NCI-H187 treated with DMSO at 0.1 percent for 48 hours (cell line): ENCODE measurements at regions not wholly inside any gene's neighbourhood (a gene's known extent, or its start where the extent isn't known, plus 50 kb on each side); places are given as distances from the start of the nearest gene placed in this dataset.

Experiments used
- DNase-seq: peaks from one replicate; lab custom pipeline; 2025; lab: John Stamatoyannopoulos, UW

DNA sequence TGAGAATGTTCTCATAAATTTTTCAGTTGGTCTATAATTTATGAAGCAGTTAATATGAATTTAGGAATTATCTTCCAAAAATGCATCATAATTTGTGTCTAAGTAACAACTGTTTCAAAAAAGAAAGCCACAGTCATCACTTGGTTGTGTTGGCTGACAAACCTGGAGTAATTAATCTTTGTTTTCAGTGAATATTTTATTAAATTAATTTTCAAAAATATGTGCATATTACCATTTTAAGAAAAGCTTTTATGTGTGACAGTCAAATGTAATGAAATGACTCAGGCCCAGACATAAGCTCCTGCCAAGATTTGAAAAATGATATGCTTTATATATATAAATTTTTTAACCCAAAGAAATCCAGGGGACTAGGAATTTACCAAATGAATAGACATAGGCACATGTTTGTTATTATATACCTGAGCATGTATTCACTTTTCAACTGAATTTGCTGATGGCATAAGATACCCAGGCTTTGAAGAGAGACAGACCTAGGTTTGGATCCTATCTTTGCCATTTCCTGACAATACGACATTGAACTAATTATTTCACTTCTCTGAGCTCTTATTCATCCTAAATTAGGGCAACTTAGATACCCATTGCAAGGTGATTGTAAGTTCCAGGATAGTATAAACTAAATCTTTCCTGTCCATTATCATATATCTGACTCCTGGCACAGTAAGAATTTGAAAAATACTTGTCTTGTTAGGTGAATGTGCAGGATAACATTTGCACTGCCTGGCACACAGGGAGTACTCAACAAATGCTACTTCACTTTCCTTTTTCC, 729.5 kb upstream of the ADGRL2 start:
- no peak for DNase-seq

DNA sequence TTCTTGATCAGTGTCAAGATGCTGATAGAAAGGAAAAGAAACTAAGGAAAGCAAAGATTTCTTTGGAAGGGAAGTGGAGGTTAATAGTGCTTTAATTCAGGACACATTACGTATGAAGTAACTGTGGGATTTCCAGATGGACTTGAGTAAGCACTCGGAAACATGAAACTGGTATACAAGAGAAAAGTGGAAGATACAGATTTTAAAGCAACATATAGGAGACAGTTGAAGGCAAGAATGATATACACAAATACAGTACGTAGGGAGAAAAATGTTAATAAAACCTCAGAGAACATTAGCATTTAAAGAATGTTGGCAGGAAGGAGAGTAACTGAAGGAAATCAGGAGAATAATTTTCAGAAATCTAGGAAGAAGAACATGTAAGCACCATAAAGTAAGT, 730.9 kb upstream of the ADGRL2 start:
- DNase-seq = no peak

- no peak for DNase-seq
These were observed 732.0 kb upstream of the ADGRL2 start for GRCh38 chr1:81068726-81069125.

- DNase-seq = no peak
These were observed 746.9 kb upstream of the ADGRL2 start for GRCh38 chr1:81053826-81054225.

DNA sequence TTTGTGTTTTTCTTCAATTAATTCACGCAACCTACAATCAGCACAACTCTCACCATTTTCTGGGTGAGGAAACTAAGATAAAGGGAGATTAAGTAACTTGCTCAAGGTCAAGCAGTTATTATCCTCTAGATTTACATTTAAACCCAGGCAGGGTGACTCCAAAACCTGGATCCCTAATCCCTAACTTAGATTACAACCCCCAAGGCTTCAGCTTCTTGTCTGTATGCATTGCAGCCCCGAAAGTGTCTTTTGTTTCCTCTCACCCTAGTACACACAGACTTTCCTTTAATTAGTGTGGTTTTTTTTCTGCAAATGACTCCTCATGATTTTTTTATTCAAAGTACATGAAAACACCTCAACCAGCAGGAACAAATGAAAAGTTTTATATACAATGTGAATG, 748.6 kb upstream of the ADGRL2 start:
- no peak for DNase-seq

DNA sequence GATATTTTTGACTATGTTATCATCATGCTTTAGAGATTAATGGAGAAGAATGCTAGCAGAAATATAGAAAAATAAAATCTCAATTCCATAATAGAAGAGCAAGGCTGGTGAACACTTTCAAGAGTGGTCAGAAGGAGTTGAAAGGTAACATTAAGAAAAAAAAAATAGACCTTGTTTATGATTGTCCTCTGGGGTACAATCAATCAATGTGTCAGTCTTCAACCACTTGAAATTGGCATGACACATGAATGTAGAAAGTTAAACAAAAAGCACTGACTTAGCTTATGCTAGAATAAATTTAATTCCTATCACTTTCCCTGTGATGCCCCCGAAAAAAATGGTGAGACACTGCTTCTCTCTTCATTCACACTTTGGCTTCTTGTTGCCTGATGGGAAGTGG, 750.3 kb upstream of the ADGRL2 start:
- DNase-seq = no peak

GRCh38 chr1:81044708-81045107, 756.0 kb upstream of the ADGRL2 start:
- DNase-seq = no peak

- DNase-seq = no peak
These were observed 758.5 kb upstream of the ADGRL2 start for GRCh38 chr1:81042225-81042624.

DNA sequence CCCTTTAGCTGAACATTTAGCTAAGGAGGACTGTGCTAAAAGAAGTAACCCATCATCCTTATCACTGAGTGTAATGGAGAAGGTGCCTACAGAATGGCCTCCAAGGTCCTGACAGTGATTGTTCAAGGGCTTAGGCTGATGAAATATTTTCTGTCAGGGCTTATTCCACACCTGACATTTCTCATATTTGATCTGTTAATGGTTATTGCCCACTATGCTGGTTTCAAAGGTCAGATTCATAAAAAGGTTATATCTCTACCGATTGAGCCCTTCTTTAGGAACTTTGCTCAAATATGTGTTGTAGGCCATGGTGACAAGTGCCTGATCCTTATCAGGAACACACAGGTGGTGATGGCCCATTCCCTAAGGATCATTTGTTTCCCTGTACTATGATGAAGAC, 766.4 kb upstream of the ADGRL2 start:
- DNase-seq = no peak

GRCh38 chr1:81032973-81033425, 767.7 kb upstream of the ADGRL2 start:
- no peak for DNase-seq

DNA sequence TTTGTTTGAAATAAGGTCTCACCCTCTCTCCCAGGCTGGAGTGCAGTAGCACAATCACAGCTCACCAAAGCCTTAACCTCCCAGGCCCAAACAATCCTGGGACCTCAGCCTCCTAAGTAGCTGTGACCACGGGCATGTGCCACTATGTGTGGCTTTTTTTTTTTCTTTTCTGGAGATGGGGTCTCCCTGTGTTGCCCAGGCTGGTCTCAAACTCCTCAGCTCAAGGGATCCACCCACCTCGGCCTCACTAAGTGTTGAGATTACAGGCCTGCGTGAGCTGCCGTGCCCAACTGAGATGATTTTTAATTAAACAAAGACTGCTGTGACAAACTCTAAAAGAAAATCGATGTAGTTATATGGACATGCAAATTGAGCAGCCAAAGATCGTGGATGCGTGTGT, 768.4 kb upstream of the ADGRL2 start:
- no peak for DNase-seq

DNA sequence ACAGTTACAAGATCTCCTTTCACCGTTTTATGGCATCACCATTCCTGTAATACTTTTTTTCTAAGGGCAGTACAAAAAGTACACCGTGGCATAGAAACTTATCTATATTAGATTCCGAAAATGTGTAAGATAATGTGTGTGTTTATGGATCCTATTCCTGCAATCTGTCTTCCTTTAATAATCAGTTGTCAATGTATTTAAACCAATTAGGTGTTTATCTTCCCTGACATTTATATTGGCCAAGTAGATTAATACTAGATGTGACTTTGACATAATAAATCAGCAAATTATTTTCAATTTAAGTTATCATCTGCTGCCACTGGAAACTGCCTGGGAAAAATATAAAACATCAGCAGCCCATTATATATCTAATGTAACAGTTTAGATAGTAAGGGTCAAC, 770.3 kb upstream of the ADGRL2 start:
- DNase-seq = no peak

GRCh38 chr1:81029266-81029665, 771.5 kb upstream of the ADGRL2 start:
- no peak for DNase-seq

DNA sequence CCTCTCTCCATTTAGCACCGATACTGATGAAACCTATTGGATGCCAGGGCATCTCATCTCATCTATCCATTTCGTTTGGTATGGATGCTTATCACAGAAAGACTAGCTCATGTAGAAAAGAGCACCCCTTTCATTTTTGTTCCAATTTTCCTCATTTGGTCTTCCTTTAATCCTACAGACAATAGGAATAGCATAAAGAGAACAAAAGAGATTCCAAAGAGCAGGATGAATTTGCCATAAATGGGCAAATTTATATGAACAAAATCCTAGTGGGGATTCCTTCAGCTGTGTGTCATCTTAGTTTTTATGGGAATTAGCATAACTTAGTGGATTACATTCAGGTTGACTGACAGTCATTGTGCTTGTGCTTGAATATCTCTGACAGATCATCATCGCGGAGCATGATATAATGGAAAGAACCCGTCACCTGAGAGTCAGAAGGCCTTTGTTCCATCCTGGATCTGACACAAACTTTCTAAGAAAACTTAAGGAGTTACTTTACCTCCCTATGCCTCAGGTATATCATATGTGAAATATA, 777.5 kb upstream of the ADGRL2 start:
- no peak for DNase-seq

- DNase-seq = no peak
These were observed 779.6 kb upstream of the ADGRL2 start for GRCh38 chr1:81021134-81021533.

- no peak for DNase-seq
These were observed 780.2 kb upstream of the ADGRL2 start for GRCh38 chr1:81020506-81020905.

DNA sequence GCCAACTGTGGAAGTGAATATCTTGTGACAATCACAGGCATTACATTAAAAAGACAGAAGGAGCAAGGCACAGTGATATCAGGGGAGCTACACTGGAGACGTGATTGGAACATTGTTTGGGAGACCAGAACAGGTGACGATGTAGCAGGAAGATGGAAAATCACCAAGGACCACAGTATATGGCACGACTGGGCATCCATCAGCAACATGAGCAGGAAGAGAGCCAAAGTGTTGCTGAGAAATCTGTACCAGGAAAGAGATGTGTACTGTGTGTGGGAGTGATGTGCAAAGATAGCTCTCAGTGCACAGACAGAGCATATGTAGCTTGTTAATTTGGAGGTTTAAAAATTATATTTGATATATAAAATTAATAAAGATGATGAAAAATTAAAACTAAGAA, 790.6 kb upstream of the ADGRL2 start:
- DNase-seq = no peak

GRCh38 chr1:81008293-81008692, 792.4 kb upstream of the ADGRL2 start:
- no peak for DNase-seq

DNA sequence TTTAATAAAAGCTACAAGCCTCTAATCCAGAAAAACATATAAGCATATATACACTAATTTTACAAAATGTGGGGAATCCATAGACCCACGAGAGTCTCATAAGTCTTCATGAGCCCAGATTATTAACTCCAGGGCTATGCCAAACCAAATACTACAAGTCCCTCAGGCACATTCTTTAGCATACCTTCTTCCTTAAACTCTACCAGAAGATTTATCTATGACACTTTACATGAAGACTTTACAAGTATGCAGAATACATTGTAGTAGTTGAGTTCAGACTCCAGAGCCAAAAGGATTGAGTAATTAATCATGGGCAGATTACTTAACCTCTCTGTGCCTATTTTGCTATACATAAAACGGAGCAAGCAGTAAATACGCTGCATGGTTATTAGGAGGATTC, 793.7 kb upstream of the ADGRL2 start:
- DNase-seq = no peak

- no peak for DNase-seq
These were observed 794.2 kb upstream of the ADGRL2 start for GRCh38 chr1:81006502-81006901.

DNA sequence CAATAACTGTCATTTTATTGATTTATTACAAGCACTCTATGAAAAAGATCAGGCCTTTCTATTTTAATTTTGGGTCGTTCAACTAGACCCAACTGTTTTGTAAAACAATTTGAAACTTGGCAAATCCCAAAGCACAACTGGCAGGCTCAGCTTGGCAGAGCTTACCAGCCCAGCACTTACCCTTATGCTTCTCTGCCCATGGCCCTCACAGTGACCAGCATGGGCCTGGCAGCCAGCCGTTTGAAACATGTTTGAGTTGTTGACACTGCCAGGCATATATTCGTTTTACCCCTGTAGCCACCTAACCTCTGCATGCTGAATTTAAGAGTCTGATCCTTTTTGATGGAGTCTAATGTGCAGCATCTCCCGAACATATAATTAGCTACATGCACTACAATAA, 796.7 kb upstream of the ADGRL2 start:
- DNase-seq = no peak

GRCh38 chr1:80994934-80995333, 805.8 kb upstream of the ADGRL2 start:
- DNase-seq = no peak

- no peak for DNase-seq
These were observed 806.7 kb upstream of the ADGRL2 start for GRCh38 chr1:80994038-80994437.
